HepG2 (cell line): ENCODE measurements at regions not wholly inside any gene's neighbourhood (a gene's known extent, or its start where the extent isn't known, plus 50 kb on each side); places are given as distances from the start of the nearest gene placed in this dataset.

ENCODE experiments used
- ATAC-seq: fragments of 200-7000 bp; cut with Tn5 transposase; 3 replicates; pipeline ENCODE4 v1.9.1; 2020; ENCODE audit warnings: mild to moderate bottlenecking, moderate library complexity
- BruUV-seq: library from RNA; stranded (reverse); fragments of 400-500 nt; replicated peaks from 2 replicates; lab custom pipeline; 2021; lab: Mats Ljungman, UMichigan
- CTCF ChIA-PET: fragments of 300-600 bp; formaldehyde crosslinking; extraction: SDS; loops from one replicate; lab custom pipeline; 2021; ENCODE audit warnings: low total read pairs, inconsistent platforms, low intra/inter-chr PET ratio; lab: Yijun Ruan, JAX
- POLR2A ChIA-PET: fragments of 350-600 bp; sonication (Branson Sonifier 250); formaldehyde crosslinking; loops from one replicate; lab custom pipeline; 2020; ENCODE audit warnings: antibody characterized with exemption, inconsistent platforms; lab: Yijun Ruan, JAX
- DNase-seq: peaks from one replicate; pipeline ENCODE4 v3.0.0-alpha.2; 2015; ENCODE audit warnings: low spot score
- FAIRE-seq: peaks from 3 replicates; lab custom pipeline; 2011; peaks lifted over from hg19 to GRCh38; lab: Jason Lieb, UNC
- H2AFZ ChIP-seq: one replicate; pipeline ENCODE4 v1.6.1; 2011; ENCODE audit warnings: low read length, inconsistent platforms
- H3K27ac ChIP-seq: fragments of 300-600 bp; 3 replicates; pipeline ENCODE4 v1.8.0; 2011; ENCODE audit warnings: mixed run types, mild to moderate bottlenecking, mixed read lengths, low read length, inconsistent platforms; ENCODE audit not compliant: insufficient read depth; ENCODE audit errors: extremely low read length
- H3K27me3 ChIP-seq, 2 experiments: fragments of 200-600 bp in 1 of 2; 2 replicates in 1 of 2; 3 replicates in 1 of 2; pipeline versions ENCODE4 v1.6.0 to v1.8.0; 2011; ENCODE audit warnings: low read length in 2 of 2, mild to moderate bottlenecking in 2 of 2, moderate library complexity in 2 of 2, inconsistent platforms in 1 of 2; ENCODE audit not compliant: insufficient read depth in 2 of 2, control insufficient read depth in 1 of 2
- H3K36me3 ChIP-seq, 2 experiments: fragments of 200-600 bp in 1 of 2; replicated peaks in 1 of 2; 2 replicates in 1 of 2; 3 replicates in 1 of 2; pipeline versions ENCODE4 v1.5.1 to v1.8.0; 2011; ENCODE audit warnings: low read length in 2 of 2, inconsistent platforms in 1 of 2; ENCODE audit not compliant: insufficient read depth in 2 of 2, control insufficient read depth in 1 of 2
- H3K4me1 ChIP-seq: 2 replicates; pipeline ENCODE4 v1.5.1; 2012; ENCODE audit warnings: low read length, inconsistent platforms; ENCODE audit not compliant: insufficient read depth
- H3K4me2 ChIP-seq: 2 replicates; pipeline ENCODE4 v1.6.0; 2011; ENCODE audit warnings: low read depth, low read length, inconsistent platforms
- H3K4me3 ChIP-seq, 3 experiments: fragments of 200-600 bp in 1 of 3; sonication (generic), shearing (Covaris generic) in 1 of 3; replicated peaks in 1 of 3; 2 replicates each; pipeline ENCODE4 v1.5.1; 2011 to 2016; ENCODE audit warnings: low read length in 3 of 3, inconsistent platforms in 2 of 3, low read depth in 2 of 3, mild to moderate bottlenecking in 2 of 3, control low read depth in 1 of 3, mixed read lengths in 1 of 3; ENCODE audit not compliant: insufficient read depth in 1 of 3
- H3K79me2 ChIP-seq: one replicate; pipeline ENCODE4 v1.6.1; 2011; ENCODE audit warnings: low read length, inconsistent platforms; ENCODE audit not compliant: insufficient read depth
- H3K9ac ChIP-seq: 2 replicates; pipeline ENCODE4 v1.6.0; 2011; ENCODE audit warnings: mild to moderate bottlenecking, low read depth, low read length, inconsistent platforms; ENCODE audit not compliant: insufficient read depth
- H3K9me3 ChIP-seq: 2 replicates; pipeline ENCODE4 v1.5.1; 2012; ENCODE audit warnings: mild to moderate bottlenecking, low read length
- H4K20me1 ChIP-seq: 2 replicates; pipeline ENCODE4 v1.6.0; 2011; ENCODE audit warnings: inconsistent platforms, mild to moderate bottlenecking, low read length, moderate library complexity; ENCODE audit not compliant: insufficient read depth
- CBX5 ChIP-seq: sonication (generic); formaldehyde crosslinking; IDR thresholded peaks from 2 replicates; pipeline ENCODE4 v1.4.0; 2020; ENCODE audit warnings: missing genetic modification reagents, borderline replicate concordance
- FOXK1 ChIP-seq: sonication (generic); formaldehyde crosslinking; IDR thresholded peaks from 2 replicates; pipeline ENCODE4 v1.4.0; 2020; ENCODE audit warnings: low read depth, missing genetic modification reagents, borderline replicate concordance
- HIVEP1 ChIP-seq: sonication (generic); formaldehyde crosslinking; IDR thresholded peaks from 2 replicates; pipeline ENCODE4 v1.4.0; 2020; ENCODE audit warnings: mild to moderate bottlenecking, missing genetic modification reagents
- LRRFIP1 ChIP-seq: sonication (generic); formaldehyde crosslinking; conservative IDR thresholded peaks from 2 replicates; pipeline ENCODE4 v1.4.0; 2020; ENCODE audit warnings: missing genetic modification reagents
- NR2F6 ChIP-seq, 2 experiments: IDR thresholded peaks; 2 replicates each; pipeline ENCODE4 v1.6.1; 2016; ENCODE audit warnings: antibody characterized with exemption in 1 of 2, mild to moderate bottlenecking in 1 of 2
- PCBP1 ChIP-seq: fragments of 200-400 bp; formaldehyde crosslinking; IDR thresholded peaks from 2 replicates; pipeline ENCODE4 v1.6.1; 2017; ENCODE audit warnings: mild to moderate bottlenecking, low read depth, low read length, borderline replicate concordance
- PITX1 ChIP-seq: sonication (generic); formaldehyde crosslinking; IDR thresholded peaks from 2 replicates; pipeline ENCODE4 v1.5.1; 2020; ENCODE audit warnings: mild to moderate bottlenecking, missing genetic modification reagents
- ZNF362 ChIP-seq: sonication (generic); formaldehyde crosslinking; IDR thresholded peaks from 2 replicates; pipeline ENCODE4 v1.4.0; 2020; ENCODE audit warnings: missing genetic modification reagents, mild to moderate bottlenecking, borderline replicate concordance
- ZNF546 ChIP-seq: sonication (generic); formaldehyde crosslinking; conservative IDR thresholded peaks from 2 replicates; pipeline ENCODE4 v1.8.1; 2023; ENCODE audit warnings: mild to moderate bottlenecking, missing genetic modification reagents
- WGBS: methylation state at CpG from one replicate; pipeline ENCODE4 v1.1.6; 2017; ENCODE audit warnings: low lambda C conversion rate; 5-methylcytosine and 5-hydroxymethylcytosine counted together
- in situ Hi-C: cut with HindIII; loops from 2 replicates; pipeline ENCODE4 v1.10.0; 2017; ENCODE audit warnings: low pct_unique_long_range_greater_than_20kb; ENCODE audit not compliant: extremely low pct_ligation_motif_present
- intact Hi-C: fragments of 100-400 bp; cut with micrococcal nuclease; formaldehyde crosslinking; loops from one replicate; pipeline ENCODE4 v1.10.0; 2022; ENCODE audit not compliant: unreplicated experiment

DNA sequence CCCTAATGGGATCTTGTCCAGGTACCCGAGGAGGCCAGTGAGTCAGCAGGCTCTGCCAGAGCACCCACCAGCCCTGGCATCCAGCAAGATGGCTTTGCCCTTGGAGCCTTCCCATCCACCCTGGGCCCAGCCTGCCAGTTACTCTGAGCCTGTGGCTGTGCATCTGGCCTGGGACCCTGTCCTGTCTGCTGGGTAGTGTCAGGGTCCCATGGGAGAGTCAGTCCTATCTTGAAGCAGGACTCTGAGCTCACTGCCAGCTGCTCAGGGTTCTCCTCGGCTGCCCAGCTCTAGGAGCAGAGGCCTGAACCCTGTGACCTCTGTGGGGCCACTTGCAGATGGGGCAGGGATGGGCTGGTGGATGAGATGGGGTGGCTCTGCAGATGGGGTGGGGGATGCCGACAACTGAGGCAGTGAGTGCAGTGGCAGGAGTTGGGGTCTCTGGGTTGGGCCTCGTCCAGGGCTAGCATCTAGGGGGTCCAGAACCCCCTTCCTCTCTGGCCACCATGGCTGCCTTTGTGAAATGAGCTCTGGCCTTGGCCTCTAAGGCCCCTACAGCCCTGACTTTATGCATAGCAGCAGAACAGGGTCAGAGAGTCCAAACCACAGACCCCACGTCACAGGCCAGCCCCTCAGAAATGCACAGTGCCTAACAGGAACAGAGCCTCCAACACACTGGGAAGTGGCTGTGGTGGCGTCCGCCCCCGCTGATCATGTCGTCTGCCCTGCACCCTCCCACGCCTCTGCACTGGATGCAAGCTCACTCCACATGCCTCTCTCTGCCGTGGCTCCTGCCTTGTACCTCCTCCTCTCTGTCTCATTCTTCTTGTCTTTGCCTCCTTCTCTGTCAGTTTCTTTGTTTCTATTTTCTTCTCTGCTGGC is 88.1 kb upstream of the RET start:
- H3K27ac ChIP-seq: no peak overlapping the region
- intact Hi-C loops: no loop called here
- CTCF ChIA-PET: no interaction called here
- H3K9me3 ChIP-seq: no peaks in the 10 kb centered on the region
- no peak overlapping the region for H3K4me2 ChIP-seq
- H4K20me1 ChIP-seq: no peaks in the 10 kb centered on the region
- peaks cover 7 to 22% of the 10 kb centered on the region in 2 experiments; a peak in 3 of 5 replicates for H3K27me3 ChIP-seq
- DNase-seq (no peak), FAIRE-seq (no peak), ATAC-seq (no peak)
- no peak overlapping the region for H2AFZ ChIP-seq
- 6% methylated on average over 3 of the region's 11 CpGs for WGBS
- no peak overlapping the region for H3K4me3 ChIP-seq
- no peaks in the 10 kb centered on the region for H3K4me1 ChIP-seq
- in situ Hi-C loops: no loop called here
- POLR2A ChIA-PET: no interaction called here
- no TSS peak for BruUV-seq
- no peak overlapping the region for H3K9ac ChIP-seq
- no peaks in the 10 kb centered on the region for H3K36me3 ChIP-seq
- H3K79me2 ChIP-seq: no peaks in the 10 kb centered on the region
- no peak for TF ChIP-seq PCBP1
- no peak for TF ChIP-seq NR2F6 (IDR thresholded peaks at IDR 0.05)
- TF ChIP-seq NR2F6 (CRISPR knock-in tag; IDR thresholded peaks at IDR 0.05): no peak
- TF ChIP-seq, all 625 proteins: peak for 0

DNA sequence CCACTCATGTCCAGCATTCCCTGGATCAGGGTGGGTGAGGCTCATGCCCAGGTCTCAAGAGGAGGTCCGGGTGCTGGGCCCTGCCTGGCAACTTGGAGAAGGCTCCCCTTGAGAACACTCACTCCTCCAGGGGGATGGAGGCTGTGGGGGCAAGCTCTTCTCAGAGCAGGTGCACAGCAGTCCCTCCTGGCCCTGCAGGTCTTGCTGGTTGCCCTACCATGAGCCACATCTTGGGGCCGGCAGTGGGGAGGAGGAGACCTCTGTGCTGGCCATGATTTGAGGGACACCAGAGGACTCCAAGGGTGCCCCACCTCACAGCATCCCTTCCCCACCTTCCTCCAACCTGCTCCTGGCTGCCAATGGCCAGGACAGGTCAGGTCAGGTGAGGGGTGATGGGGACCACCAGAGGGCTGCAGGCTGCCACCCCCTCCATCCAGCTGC is 87.4 kb upstream of the RET start:
- Histone ChIP-seq H2AFZ (no peak overlapping the region), H4K20me1 (no peaks in the 10 kb centered on the region), H3K4me2 (no peak overlapping the region), H3K9ac (no peak overlapping the region), H3K79me2 (no peaks in the 10 kb centered on the region), H3K4me1 (no peaks in the 10 kb centered on the region), H3K36me3 (no peaks in the 10 kb centered on the region), H3K27ac (no peak overlapping the region), H3K9me3 (no peaks in the 10 kb centered on the region), H3K4me3 (no peak overlapping the region), H3K27me3 (peaks cover 7 to 22% of the 10 kb centered on the region in 2 experiments; a peak in 3 of 5 replicates)
- DNase-seq: no peak
- in situ Hi-C loops (no loop called here), intact Hi-C loops (no loop called here)
- BruUV-seq: no TSS peak
- FAIRE-seq: no peak
- CTCF ChIA-PET: no interaction called here
- no peak for ATAC-seq
- TF ChIP-seq PITX1 (CRISPR knock-in tag) (no peak), CBX5 (CRISPR knock-in tag) (no peak), FOXK1 (CRISPR knock-in tag) (no peak), HIVEP1 (CRISPR knock-in tag) (no peak), LRRFIP1 (CRISPR knock-in tag) (no peak), ZNF546 (CRISPR knock-in tag) (no peak), ZNF362 (CRISPR knock-in tag) (no peak)
- POLR2A ChIA-PET: no interaction called here
- WGBS: 0% methylated on average over 2 of the region's 2 CpGs
